DND-41 (cell line): ENCODE measurements at regions not wholly inside any gene's neighbourhood (a gene's known extent, or its start where the extent isn't known, plus 50 kb on each side); places are given as distances from the start of the nearest gene placed in this dataset.

Experiments used
- ATAC-seq: fragments of 200-7000 bp; cut with Tn5 transposase; 3 replicates; pipeline ENCODE4 v1.9.1; 2021; ENCODE audit warnings: low read depth; ENCODE audit not compliant: insufficient read depth
- DNase-seq: peaks from one replicate; pipeline ENCODE4 v3.0.0-alpha.2; 2020
- H2AFZ ChIP-seq: 2 replicates; pipeline ENCODE4 v1.6.0; 2012; ENCODE audit warnings: low read depth, low read length
- H3K27ac ChIP-seq: 2 replicates; pipeline ENCODE4 v1.5.1; 2012; ENCODE audit warnings: low read length, inconsistent platforms
- H3K27me3 ChIP-seq: fragments of 200-600 bp; sonication (generic); 2 replicates; pipeline ENCODE4 v1.6.0; 2012; ENCODE audit warnings: low read length, mild to moderate bottlenecking, inconsistent platforms; ENCODE audit not compliant: insufficient read depth, poor library complexity
- H3K36me3 ChIP-seq: 2 replicates; pipeline ENCODE4 v1.5.1; 2012; ENCODE audit warnings: low read length, inconsistent platforms; ENCODE audit not compliant: insufficient read depth
- H3K4me1 ChIP-seq: 2 replicates; pipeline ENCODE4 v1.5.1; 2012; ENCODE audit warnings: mild to moderate bottlenecking, low read length; ENCODE audit not compliant: insufficient read depth
- H3K4me2 ChIP-seq: 2 replicates; pipeline ENCODE4 v1.6.0; 2012; ENCODE audit warnings: mild to moderate bottlenecking, moderate library complexity, low read length, inconsistent platforms; ENCODE audit not compliant: insufficient read depth
- H3K4me3 ChIP-seq, 2 experiments: fragments of 200-600 bp in 1 of 2; shearing (Covaris generic) in 1 of 2; 2 replicates each; pipeline ENCODE4 v1.5.1; 2012 to 2016; ENCODE audit warnings: inconsistent platforms in 2 of 2, low read length in 2 of 2, mild to moderate bottlenecking in 2 of 2, low read depth in 1 of 2, moderate library complexity in 1 of 2
- H3K79me2 ChIP-seq: 2 replicates; pipeline ENCODE4 v1.6.0; 2012; ENCODE audit warnings: low read length, inconsistent platforms; ENCODE audit not compliant: insufficient read depth
- H3K9ac ChIP-seq: 2 replicates; pipeline ENCODE4 v1.6.0; 2012; ENCODE audit warnings: low read depth, mild to moderate bottlenecking, inconsistent platforms, low read length, moderate library complexity
- H3K9me3 ChIP-seq: 2 replicates; pipeline ENCODE4 v1.5.1; 2012; ENCODE audit warnings: low read length, moderate library complexity, mild to moderate bottlenecking, inconsistent platforms; ENCODE audit not compliant: insufficient read depth, severe bottlenecking
- H4K20me1 ChIP-seq: 2 replicates; pipeline ENCODE4 v1.6.0; 2012; ENCODE audit warnings: low read length; ENCODE audit not compliant: insufficient read depth
- CTCF ChIP-seq: IDR thresholded peaks from 2 replicates; pipeline ENCODE4 v1.5.1; 2012; ENCODE audit warnings: borderline replicate concordance, low read length, moderate library complexity, mild to moderate bottlenecking; ENCODE audit not compliant: poor library complexity, severe bottlenecking; ENCODE audit errors: extremely low read depth
- EZH2 ChIP-seq: IDR thresholded peaks from 3 replicates; pipeline ENCODE4 v1.6.1; 2012; ENCODE audit warnings: borderline replicate concordance, low read depth, mild to moderate bottlenecking, moderate library complexity, low read length, inconsistent platforms; ENCODE audit not compliant: severe bottlenecking

DNA sequence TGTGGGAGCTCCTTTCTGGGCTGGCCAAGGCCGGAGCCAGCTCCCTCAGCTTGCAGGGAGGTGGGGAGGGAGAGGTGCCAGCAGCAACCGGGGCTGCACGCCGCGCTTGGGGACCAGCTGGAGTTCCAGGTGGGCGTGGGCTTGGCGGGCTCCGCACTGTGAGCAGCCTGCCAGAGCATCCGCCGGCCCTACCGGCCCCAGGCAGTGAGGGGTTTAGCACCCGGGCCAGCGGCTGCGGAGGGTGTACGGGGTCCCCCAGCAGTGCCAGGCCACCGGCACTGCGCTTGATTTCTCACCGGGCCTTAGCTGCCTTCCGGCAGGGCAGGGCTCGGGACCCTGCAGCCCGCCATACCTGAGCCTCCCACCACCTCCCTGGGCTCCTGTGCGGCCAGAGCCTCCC is 651.0 kb upstream of the ARPP21 start:
- ATAC-seq (no peak), DNase-seq (no peak)
- Histone ChIP-seq H3K79me2 (no peaks in the 10 kb centered on the region), H3K9me3 (peaks cover 10% of the 10 kb centered on the region), H4K20me1 (no peaks in the 10 kb centered on the region), H3K27ac (no peak overlapping the region), H2AFZ (no peak overlapping the region), H3K9ac (no peak overlapping the region), H3K36me3 (no peaks in the 10 kb centered on the region), H3K4me2 (no peak overlapping the region), H3K4me1 (peaks cover 20% of the 10 kb centered on the region), H3K27me3 (no peaks in the 10 kb centered on the region), H3K4me3 (no peak overlapping the region)
- TF ChIP-seq CTCF (no peak), EZH2 (no peak)

DNA sequence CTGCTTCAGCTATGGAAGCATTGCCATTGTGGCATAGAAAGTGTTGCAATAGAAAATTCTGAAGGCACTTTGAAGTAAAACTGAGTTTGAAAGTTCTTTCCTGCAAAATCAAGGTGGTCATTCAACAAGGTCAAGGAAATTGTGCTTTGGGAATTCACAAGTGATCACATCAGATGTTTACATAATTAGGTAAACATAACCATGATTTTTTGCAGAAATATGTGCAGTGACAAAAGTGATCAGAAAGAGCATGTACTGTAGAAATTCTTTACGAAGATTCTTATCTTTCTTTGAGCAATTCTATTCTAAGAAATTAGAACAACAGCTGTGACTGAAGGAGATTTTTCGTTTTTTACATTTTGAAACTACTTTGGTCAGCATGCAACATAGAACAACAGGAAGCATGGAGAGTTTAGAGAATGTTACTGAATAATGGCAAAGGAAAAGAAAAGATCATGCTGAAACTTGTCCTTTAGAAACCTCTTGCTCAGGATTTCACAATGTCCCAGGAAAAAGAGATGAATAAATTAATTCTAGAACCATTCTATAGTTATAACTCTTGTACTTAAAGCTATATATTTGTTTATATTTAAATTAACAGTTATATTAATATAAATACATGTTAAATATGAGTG is 643.4 kb upstream of the ARPP21 start:
- Histone ChIP-seq H3K4me3 (peak overlapping the region in 1 of 2 experiments; percentile 44; a peak in 2 of 4 replicates), H4K20me1 (no peaks in the 10 kb centered on the region), H3K4me1 (peaks cover 62% of the 10 kb centered on the region), H3K9me3 (no peaks in the 10 kb centered on the region), H3K27me3 (no peaks in the 10 kb centered on the region), H3K4me2 (peak overlapping the region; percentile 60), H3K79me2 (no peaks in the 10 kb centered on the region), H3K27ac (peak overlapping the region; percentile 80), H3K36me3 (no peaks in the 10 kb centered on the region), H2AFZ (peak overlapping the region; percentile 41), H3K9ac (peak overlapping the region; percentile 38)
- DNase-seq (no peak), ATAC-seq (peak; percentile 77)
- TF ChIP-seq EZH2, result no peak
- TF ChIP-seq CTCF, result no peak

- H3K4me3 ChIP-seq, result no peak overlapping the region
Measured at GRCh38 chr3:34998902-34999301, 640.4 kb upstream of the ARPP21 start.

More at GRCh38 chr3:34998902-34999301, 640.4 kb upstream of the ARPP21 start:
- Histone ChIP-seq H3K4me2 (no peak overlapping the region), H2AFZ (no peak overlapping the region), H3K79me2 (no peaks in the 10 kb centered on the region), H3K36me3 (no peaks in the 10 kb centered on the region), H3K9me3 (no peaks in the 10 kb centered on the region), H3K27me3 (no peaks in the 10 kb centered on the region), H3K9ac (no peak overlapping the region), H4K20me1 (no peaks in the 10 kb centered on the region), H3K4me1 (peaks cover 37% of the 10 kb centered on the region), H3K27ac (no peak overlapping the region)
- DNase-seq, result no peak
- ATAC-seq, result no peak
- TF ChIP-seq EZH2 (no peak), CTCF (no peak)
